Neural crest cell (in vitro differentiated cells): ENCODE measurements at regions not wholly inside any gene's neighbourhood (a gene's known extent, or its start where the extent isn't known, plus 50 kb on each side); places are given as distances from the start of the nearest gene placed in this dataset.

Experiments used
- DNase-seq: peaks from one replicate; pipeline ENCODE4 v3.0.0; 2021; ENCODE audit warnings: low read depth, mixed read lengths, low spot score
- H3K27ac Mint-ChIP-seq: one replicate; pipeline ENCODE4 v1.8.0; 2021; ENCODE audit warnings: mild to moderate bottlenecking, mixed read lengths; ENCODE audit not compliant: unreplicated experiment
- H3K27me3 Mint-ChIP-seq: 2 replicates; pipeline ENCODE4 v1.8.0; 2021; ENCODE audit warnings: low read depth, mild to moderate bottlenecking, mixed read lengths
- H3K36me3 Mint-ChIP-seq: 2 replicates; pipeline ENCODE4 v1.8.0; 2021; ENCODE audit warnings: low read depth, mild to moderate bottlenecking, mixed read lengths
- H3K4me1 Mint-ChIP-seq: 2 replicates; pipeline ENCODE4 v1.8.0; 2021; ENCODE audit warnings: mixed read lengths
- H3K4me3 Mint-ChIP-seq: one replicate; pipeline ENCODE4 v1.8.0; 2021; ENCODE audit warnings: mild to moderate bottlenecking, mixed read lengths
- H3K9me3 Mint-ChIP-seq: 2 replicates; pipeline ENCODE4 v1.8.0; 2021; ENCODE audit warnings: mixed read lengths
- CTCF ChIP-seq: fragments of 200-600 bp; sonication (generic); conservative IDR thresholded peaks from 2 replicates; pipeline ENCODE4 v1.5.0; 2021; ENCODE audit warnings: antibody characterized with exemption, mild to moderate bottlenecking

DNA sequence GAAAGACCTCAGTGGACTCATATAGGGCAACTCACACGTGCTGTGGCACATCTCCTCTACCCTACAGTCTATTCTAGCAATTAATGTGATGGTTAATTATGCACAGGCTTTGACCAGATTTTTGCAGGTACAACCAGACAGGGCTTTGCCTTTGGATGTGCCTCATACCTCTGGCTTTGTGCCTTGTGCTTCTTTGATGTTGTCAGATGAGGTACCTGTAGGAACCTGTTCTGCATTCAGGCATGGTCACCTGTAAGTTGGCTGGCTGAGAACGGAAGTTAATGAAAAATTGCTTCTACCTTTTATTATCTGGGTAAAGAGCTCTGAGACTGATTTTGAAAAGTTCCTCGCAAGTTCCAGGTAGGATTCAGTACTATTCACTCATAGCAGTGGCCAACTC is 462.9 kb upstream of the ZFHX3 start:
- no peak for DNase-seq
- Mint-ChIP-seq H3K4me3 (no peak overlapping the region), H3K27me3 (no peaks in the 10 kb centered on the region), H3K4me1 (no peaks in the 10 kb centered on the region), H3K9me3 (no peaks in the 10 kb centered on the region), H3K27ac (no peak overlapping the region), H3K36me3 (no peaks in the 10 kb centered on the region)
- TF ChIP-seq CTCF = no peak

- Mint-ChIP-seq H3K27me3 (no peaks in the 10 kb centered on the region), H3K27ac (no peak overlapping the region), H3K4me3 (no peak overlapping the region), H3K9me3 (no peaks in the 10 kb centered on the region), H3K36me3 (no peaks in the 10 kb centered on the region), H3K4me1 (no peaks in the 10 kb centered on the region)
- TF ChIP-seq CTCF = no peak
- DNase-seq = no peak
Observed at GRCh38 chr16:73506568-73507056, 458.7 kb upstream of the ZFHX3 start.

DNA sequence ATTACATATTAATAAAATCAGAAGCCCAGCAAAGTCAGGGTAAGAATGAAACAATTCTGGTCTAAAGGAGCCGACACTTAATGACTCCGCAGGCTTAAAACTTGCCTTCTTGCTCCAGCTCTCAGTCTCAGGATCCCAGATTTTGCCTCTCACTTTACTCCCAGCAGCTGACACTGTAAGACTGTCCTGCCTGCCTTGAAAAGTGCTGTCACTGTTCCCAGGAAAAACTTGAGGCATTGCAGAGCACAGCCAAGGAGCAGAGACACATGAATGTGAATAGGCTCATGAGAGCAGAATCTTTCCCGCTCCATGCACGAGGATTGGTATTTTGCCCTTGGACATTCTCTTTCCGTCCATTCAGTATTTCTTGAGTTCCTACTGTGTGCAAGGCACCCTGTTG is 457.6 kb upstream of the ZFHX3 start:
- no peaks in the 10 kb centered on the region for H3K27me3 Mint-ChIP-seq
- no peak for TF ChIP-seq CTCF

GRCh38 chr16:73504591-73505575 is 457.0 kb upstream of the ZFHX3 start:
- H3K36me3 Mint-ChIP-seq = no peaks in the 10 kb centered on the region
- no peak for DNase-seq
- H3K27me3 Mint-ChIP-seq = no peaks in the 10 kb centered on the region
- H3K9me3 Mint-ChIP-seq = no peaks in the 10 kb centered on the region
- no peak for TF ChIP-seq CTCF
- no peak overlapping the region for H3K27ac Mint-ChIP-seq
- H3K4me1 Mint-ChIP-seq = no peaks in the 10 kb centered on the region
- H3K4me3 Mint-ChIP-seq = no peak overlapping the region

More for the DNA sequence above, 457.6 kb upstream of the ZFHX3 start:
- Mint-ChIP-seq H3K4me1 (no peaks in the 10 kb centered on the region), H3K36me3 (no peaks in the 10 kb centered on the region), H3K4me3 (no peak overlapping the region), H3K27ac (no peak overlapping the region), H3K9me3 (no peaks in the 10 kb centered on the region)
- DNase-seq = no peak

- Mint-ChIP-seq H3K4me1 (no peaks in the 10 kb centered on the region), H3K9me3 (no peaks in the 10 kb centered on the region), H3K27ac (no peak overlapping the region), H3K27me3 (no peaks in the 10 kb centered on the region), H3K4me3 (no peak overlapping the region), H3K36me3 (no peaks in the 10 kb centered on the region)
- no peak for TF ChIP-seq CTCF
- no peak for DNase-seq
Observed at GRCh38 chr16:73503093-73503492, 455.2 kb upstream of the ZFHX3 start.
